Renal cortical epithelial cell (primary cell): ENCODE measurements at regions not wholly inside any gene's neighbourhood (a gene's known extent, or its start where the extent isn't known, plus 50 kb on each side); places are given as distances from the start of the nearest gene placed in this dataset.
"Not testable (repeated sequence)": the region's sequence is repeated elsewhere in the genome, so short reads cannot be mapped to it uniquely, and the experiment has no call there.

Experiments
- DNase-seq: peaks from one replicate; pipeline ENCODE4 v3.0.0-alpha.2; 2011; ENCODE audit warnings: low read depth

DNA sequence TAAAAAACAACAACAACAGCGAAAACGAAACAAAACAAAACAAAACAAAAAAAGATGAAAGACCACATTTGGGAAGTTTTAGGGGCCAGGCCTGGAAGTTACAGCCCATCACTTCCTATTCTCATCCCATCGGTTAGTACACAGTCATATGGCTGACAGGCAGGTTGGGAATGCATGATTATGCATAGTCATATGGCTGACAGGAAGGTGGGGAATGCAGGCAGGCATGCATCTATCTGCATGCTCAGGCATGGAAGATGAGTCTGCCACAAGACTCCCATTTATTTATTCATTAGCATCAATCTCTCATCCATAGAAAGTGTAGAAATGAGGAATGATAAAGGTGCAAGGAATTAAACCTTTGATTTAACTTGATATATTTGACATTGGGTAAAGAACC is 325.3 kb upstream of the MEX3C start:
- no peak for DNase-seq

DNA sequence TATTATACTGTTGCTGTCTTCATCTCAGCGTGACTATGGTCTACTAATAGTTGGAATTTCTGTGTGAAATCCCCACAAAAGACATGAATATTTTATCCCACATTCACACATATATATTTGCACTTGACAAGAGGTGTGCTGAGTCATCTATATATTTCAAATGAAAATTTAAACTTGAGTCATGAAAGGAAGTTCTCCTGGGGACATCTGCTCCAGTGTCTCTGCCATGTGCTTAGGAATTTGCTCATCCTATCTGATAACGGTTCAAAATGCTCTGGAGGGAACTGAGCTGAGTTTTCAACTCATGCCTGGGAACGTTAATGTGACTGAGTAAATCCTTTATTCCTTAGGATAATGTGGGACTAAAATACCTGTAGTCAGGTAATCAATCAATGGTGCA is 326.2 kb upstream of the MEX3C start:
- no peak for DNase-seq

DNA sequence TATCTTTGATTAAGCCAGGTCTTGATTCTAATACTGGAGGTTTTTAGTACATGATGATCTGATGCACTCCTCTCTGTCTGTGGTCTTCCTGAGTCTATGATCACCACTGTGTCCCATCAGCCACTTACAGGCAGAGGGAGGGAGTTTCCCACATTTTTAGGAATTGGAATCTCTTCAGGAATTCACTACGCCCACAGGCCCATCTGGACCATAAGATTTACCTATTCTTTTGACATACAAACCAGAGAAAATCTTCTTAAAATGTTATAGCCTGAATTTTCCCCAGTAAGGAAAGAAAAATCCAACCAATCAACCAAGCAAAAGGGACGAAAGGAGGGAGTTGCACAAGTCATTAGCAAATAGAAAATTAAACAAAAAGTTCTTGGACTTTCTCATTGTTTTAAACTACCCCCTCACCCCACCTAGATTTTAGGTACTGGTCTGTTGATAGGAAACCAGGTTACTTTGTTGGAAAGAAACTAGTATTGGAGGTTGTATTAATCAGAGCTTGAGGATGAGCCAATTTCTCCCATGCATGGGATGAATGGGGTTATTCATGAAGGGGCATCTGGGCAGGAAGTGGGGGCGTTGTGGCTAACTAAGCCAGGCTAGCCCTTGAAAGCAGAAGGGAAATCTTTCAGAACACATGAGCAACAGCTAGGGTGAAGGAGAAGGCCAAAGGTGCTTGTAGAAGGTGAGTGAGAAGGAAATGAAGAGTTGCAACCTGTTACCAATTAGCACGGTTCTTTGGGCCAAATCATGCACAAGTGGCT is 328.2 kb upstream of the MEX3C start:
- no peak for DNase-seq

DNA sequence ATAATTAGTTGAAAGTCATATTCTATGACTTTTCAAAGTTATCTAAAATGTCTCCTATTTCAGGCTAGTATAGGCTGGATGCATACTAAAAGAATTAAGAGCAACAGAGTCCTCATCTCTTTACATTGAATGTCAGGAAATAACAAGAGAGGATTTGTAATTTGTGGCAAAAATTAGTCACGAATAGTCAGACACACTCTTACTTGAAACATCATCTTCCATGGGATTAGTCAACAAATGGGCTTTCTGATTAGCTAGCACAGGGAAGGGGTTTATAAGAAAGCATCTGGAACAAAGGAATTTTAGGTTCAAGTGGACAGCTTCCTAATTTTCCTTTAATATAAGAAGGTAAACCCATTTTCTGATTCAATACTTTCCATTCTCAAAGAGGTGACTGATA is 330.3 kb upstream of the MEX3C start:
- DNase-seq = no peak

DNA sequence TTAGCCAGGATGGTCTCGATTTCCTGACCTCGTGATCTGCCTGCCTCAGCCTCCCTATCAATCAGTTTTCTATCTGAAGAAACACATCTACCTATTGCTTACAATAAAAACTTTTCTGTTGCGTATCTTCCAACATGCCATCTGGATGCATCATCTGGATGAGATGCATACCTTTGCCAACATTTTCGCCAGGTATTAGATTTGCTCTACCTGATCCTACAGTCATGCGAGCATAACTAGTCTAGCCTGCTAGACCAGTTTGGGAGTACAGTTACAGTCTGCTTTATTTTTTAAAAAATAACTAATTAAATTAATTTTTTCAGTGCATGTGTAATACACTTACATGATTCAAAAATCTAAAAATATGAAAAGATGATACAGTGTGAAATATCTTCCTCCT is 334.0 kb upstream of the MEX3C start:
- peak; percentile 25 for DNase-seq

DNA sequence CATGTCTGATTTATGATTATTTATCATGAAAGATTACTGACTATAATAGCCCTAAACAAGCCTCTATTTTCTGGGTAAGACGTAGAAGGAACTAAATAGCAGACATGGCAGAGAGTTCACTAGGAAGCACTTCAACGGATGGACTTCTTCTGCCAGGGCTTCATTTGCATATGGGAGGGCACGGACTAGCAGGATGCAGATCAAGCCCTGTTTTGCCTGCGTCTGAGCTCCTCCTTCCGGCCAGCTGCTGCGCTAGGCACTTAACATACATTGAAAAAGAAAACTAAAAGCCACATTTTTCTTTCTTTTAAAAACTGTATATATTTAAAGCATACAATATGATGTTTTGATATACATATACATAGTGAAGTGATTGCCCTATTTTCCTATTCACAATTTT is 340.0 kb upstream of the MEX3C start:
- DNase-seq = peak; percentile 42

DNA sequence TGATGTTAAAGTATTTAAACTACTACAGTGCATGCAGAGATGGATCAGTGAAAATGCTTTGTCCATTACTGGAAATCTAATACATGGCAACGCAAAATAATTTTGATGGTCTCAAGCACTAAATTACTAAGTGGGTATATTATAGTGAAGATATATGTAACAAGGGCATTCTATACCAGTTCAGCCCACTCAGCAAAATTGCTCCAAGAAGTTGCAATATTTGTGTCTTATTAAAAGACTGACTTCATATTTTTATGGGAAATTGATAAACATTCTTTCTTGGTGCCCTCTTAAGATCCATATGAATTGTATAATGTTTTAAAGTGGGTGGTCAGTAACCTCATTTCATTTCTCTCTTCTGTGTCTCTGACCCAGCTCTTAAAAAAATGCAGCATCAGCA is 343.1 kb upstream of the MEX3C start:
- no peak for DNase-seq

GRCh38 chr18:51541230-51541629 is 343.7 kb upstream of the MEX3C start:
- no peak for DNase-seq

DNA sequence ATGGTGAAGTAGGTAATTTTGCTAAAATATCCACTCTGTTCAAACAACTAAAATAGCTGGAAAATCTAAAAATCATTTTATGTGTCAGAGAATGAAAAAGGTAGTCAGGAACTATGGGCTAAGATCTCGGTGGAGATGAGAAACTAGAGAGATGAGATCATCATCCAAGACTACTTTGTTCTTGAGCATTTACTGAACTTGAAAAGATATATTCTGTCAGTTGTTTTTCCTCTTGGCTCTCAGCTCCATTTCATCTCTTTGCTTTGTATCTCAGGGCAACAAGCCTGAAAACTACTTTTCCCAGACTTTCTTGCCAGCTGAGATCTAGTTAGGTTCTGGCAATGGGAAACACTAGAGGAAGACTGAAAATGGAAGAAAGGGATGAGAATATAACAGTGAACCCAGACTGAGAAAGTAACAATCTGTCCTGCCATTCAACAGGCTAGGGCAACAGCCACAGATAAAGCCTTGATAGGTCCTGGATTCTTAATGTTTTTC is 346.2 kb upstream of the MEX3C start:
- no peak for DNase-seq

DNA sequence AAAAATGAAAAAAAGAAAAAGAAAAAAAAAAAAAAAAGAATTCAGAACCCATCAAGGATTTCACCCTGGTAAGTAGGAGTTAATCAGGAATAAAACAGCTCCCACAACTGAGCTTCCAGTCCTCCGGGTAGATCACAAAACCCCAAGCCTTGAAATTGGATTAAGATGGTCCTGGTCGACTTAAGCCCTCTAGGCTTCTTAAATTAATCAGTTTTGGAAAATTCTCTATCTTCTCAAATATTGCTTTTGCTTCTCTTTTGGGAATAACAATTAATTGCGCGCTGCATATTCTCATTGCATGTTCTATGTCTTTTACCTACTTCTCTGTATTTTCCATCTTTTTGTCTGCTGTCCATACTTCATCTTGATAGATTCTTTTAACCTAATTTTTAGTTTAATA is 348.0 kb upstream of the MEX3C start:
- DNase-seq = no peak

DNA sequence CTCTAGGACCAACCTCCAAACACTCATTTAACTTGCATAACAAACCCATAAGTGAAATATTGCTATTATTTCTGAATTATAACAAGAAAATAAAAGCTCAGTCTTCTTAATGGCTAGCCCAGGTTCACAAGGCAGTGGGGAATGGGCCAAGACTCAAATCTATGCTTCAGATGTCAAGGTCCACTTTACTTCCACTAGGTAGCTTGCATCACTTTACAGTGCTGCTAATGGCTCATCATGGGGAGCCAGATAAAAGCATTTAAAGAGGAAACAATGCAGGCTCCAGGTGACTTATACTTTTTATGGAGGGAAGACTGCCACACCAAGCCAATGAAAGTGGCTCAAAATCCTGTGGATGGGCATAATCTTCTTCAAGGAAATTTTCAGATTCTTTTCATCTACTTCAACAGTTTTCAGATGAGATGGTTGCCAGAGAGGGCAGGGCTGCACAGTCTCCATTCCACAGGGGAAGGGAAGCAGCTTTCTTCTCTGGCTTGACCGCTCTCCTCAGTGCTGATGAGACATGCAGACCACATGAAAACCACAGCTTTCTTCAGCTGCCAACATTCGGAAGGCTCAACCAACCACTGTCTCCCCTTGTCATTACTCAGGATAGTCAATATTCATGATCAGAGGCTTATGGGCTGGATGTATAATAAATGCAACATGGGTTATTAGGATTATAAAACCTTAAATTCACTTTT is 361.9 kb upstream of the MEX3C start:
- peak; percentile 1 for DNase-seq

GRCh38 chr18:51559902-51560287 is 362.4 kb upstream of the MEX3C start:
- peak; percentile 1 for DNase-seq

- DNase-seq = peak; percentile 50
Measured at GRCh38 chr18:51561821-51562220, 364.3 kb upstream of the MEX3C start.

GRCh38 chr18:51562866-51563265 is 365.4 kb upstream of the MEX3C start:
- DNase-seq = no peak

DNA sequence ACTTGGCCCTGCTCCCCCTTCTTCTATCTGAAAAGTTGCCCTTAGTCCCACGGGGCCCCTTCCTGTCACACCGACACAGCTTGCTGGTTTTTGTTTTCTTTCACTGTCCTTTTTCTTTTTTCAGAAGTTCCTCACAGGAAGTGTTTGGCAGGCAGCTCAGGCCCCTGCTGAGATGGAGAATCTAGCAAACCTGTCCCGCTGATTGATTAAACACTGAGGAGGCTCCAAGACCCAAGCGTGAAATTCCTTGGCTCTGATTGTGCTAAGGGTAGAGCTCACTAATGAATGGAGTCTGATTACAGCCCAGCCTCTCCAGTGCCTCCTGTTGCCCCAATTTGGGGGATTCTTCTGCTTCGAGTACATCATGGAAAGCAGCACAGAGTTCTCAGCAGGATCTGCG is 365.9 kb upstream of the MEX3C start:
- DNase-seq = no peak

GRCh38 chr18:51568151-51568550 is 370.7 kb upstream of the MEX3C start:
- no peak for DNase-seq

- DNase-seq = no peak
Measured at GRCh38 chr18:51569153-51569552, 371.7 kb upstream of the MEX3C start.

DNA sequence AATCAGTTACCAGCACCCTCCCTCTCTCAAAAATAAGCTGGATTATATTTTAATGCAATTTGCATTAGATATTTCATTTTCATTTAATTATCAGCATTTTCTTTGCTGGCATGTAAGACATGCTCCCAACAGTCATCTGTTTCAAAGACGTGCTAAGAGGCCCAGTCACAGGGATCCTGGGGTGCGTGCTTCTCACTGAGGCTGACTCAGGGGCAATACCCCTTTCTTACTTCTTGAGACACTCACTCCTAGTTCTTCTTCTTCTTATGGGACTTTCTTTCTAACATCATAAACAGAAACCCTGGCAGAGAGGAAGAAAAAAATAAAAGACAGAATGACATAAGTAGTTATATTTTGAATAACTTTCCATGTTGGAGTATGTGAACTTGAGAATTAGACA is 372.1 kb upstream of the MEX3C start:
- DNase-seq = no peak

GRCh38 chr18:51570071-51570470 is 372.6 kb upstream of the MEX3C start:
- DNase-seq = not testable (repeated sequence)

- not testable (repeated sequence) for DNase-seq
Measured at GRCh38 chr18:51573886-51574285, 376.4 kb upstream of the MEX3C start.

DNA sequence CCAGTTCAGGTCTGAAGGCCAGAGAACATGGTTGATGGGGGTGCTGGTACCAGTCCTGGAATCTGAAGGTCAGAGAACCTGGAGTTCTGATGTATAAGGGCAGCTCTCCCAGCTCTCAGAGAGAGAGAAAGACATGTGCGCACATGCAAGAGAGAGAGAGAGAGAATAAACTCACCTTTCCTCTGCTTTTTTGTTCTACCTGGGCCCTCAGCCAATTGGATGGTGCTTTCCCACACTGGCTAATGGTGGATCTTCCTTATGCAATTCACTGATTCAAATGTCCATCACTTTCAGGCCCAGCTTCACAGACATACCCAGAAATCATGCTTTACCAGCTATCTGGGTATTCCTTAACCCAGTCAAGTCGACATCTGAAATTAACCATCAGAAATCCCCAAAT is 377.7 kb upstream of the MEX3C start:
- DNase-seq = no peak

DNA sequence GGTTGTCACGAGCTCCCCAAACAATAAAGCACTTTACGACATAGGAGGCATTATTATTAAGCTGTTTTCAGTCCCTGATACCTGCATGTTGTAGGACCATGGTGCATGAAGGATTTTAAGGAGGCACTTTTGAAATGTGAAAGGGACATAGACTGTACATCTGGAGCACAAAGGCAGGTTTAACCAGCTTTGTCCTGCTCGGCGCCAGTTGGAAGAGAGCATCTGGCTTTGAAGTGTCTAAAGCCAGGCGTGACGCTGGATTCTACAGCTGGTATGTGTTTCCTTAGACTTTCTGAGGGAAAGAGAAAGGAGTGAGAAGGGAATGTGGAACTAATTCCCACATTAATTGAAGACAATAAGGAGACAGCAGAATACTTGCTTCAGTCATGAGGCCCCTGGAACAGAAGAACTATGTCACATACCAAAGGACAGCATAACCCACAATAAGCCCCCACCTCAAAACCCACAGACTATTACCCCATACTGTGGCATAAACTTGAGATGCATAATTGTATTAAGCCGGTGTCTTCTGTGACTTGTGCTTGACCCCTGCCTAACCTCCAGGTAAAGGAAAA is 381.0 kb upstream of the MEX3C start:
- no peak for DNase-seq

- DNase-seq = no peak
Measured at GRCh38 chr18:51580580-51580979, 383.1 kb upstream of the MEX3C start.
